K562 (cell line): ENCODE measurements at regions not wholly inside any gene's neighbourhood (a gene's known extent, or its start where the extent isn't known, plus 50 kb on each side); places are given as distances from the start of the nearest gene placed in this dataset.

Source experiments
- ATAC-seq: fragments of 200-7000 bp; cut with Tn5 transposase; 3 replicates; pipeline ENCODE4 v1.9.1; 2020; ENCODE audit warnings: moderate library complexity
- BruUV-seq: library from RNA; stranded (reverse); fragments of 400-500 nt; replicated peaks from 2 replicates; lab custom pipeline; 2021; lab: Mats Ljungman, UMichigan
- CTCF ChIA-PET: fragments of 300-600 bp; formaldehyde crosslinking; extraction: SDS; loops from one replicate; lab custom pipeline; 2021; ENCODE audit warnings: low intra/inter-chr PET ratio; lab: Yijun Ruan, JAX
- POLR2A ChIA-PET: fragments of 300-600, 350-650 bp; sonication (Branson Sonifier 250); formaldehyde crosslinking; extraction: SDS; loops from one replicate; lab custom pipeline; 2021; ENCODE audit warnings: antibody characterized with exemption, inconsistent platforms; lab: Yijun Ruan, JAX
- DNase-seq, 4 experiments: peaks; one replicate each; pipeline versions ENCODE4 v3.0.0 to v3.0.0-alpha.2; 2011 to 2018; ENCODE audit warnings: low spot score in 3 of 4, mixed read lengths in 3 of 4; ENCODE audit errors: extremely low read depth in 1 of 4
- FAIRE-seq: peaks from 2 replicates; lab custom pipeline; 2011; peaks lifted over from hg19 to GRCh38; lab: Jason Lieb, UNC
- H2AFZ ChIP-seq: 2 replicates; pipeline ENCODE4 v1.6.0; 2011; ENCODE audit warnings: low read depth, low read length, control low read depth, inconsistent platforms
- H3K27ac ChIP-seq: fragments of 200-600 bp; 3 replicates; pipeline ENCODE4 v1.8.0; 2011; ENCODE audit warnings: low read depth, mild to moderate bottlenecking, control low read depth, inconsistent platforms, low read length, moderate library complexity, mixed read lengths; ENCODE audit errors: extremely low read depth
- H3K27me3 ChIP-seq, 2 experiments: fragments of 300-600 bp in 1 of 2; 2 replicates in 1 of 2; 3 replicates in 1 of 2; pipeline versions ENCODE4 v1.6.0 to v1.8.0; 2011; ENCODE audit warnings: inconsistent platforms in 2 of 2, low read length in 2 of 2, mild to moderate bottlenecking in 1 of 2, mixed read lengths in 1 of 2, moderate library complexity in 1 of 2; ENCODE audit not compliant: control insufficient read depth in 2 of 2, insufficient read depth in 2 of 2
- H3K36me3 ChIP-seq: fragments of 300-600 bp; 3 replicates; pipeline ENCODE4 v1.8.0; 2011; ENCODE audit warnings: mild to moderate bottlenecking, low read length, inconsistent platforms; ENCODE audit not compliant: control insufficient read depth, insufficient read depth
- H3K4me1 ChIP-seq, 2 experiments: fragments of 200-600 bp in 1 of 2; replicated peaks in 1 of 2; 2 replicates in 1 of 2; 3 replicates in 1 of 2; pipeline versions ENCODE4 v1.5.1 to v1.8.0; 2011; ENCODE audit warnings: inconsistent platforms in 2 of 2, low read length in 2 of 2, mild to moderate bottlenecking in 1 of 2, mixed read lengths in 1 of 2, moderate library complexity in 1 of 2; ENCODE audit not compliant: control insufficient read depth in 2 of 2, insufficient read depth in 2 of 2
- H3K4me2 ChIP-seq: 2 replicates; pipeline ENCODE4 v1.6.1; 2011; ENCODE audit warnings: low read length, control low read depth, inconsistent platforms, mixed read lengths; ENCODE audit not compliant: insufficient read depth
- H3K4me3 ChIP-seq: fragments of 200-600 bp; sonication (generic), shearing (Covaris generic); 2 replicates; pipeline ENCODE4 v1.5.1; 2016; ENCODE audit warnings: control low read depth, inconsistent platforms
- H3K79me2 ChIP-seq: fragments of 200-600 bp; 3 replicates; pipeline ENCODE4 v1.8.0; 2011; ENCODE audit warnings: low read length, inconsistent platforms; ENCODE audit not compliant: control insufficient read depth, insufficient read depth
- H3K9ac ChIP-seq, 2 experiments: 2 replicates each; pipeline versions ENCODE4 v1.6.0 to v1.6.1; 2011; ENCODE audit warnings: low read depth in 2 of 2, low read length in 2 of 2, control low read depth in 1 of 2, inconsistent platforms in 1 of 2, mild to moderate bottlenecking in 1 of 2, mixed read lengths in 1 of 2; ENCODE audit not compliant: insufficient read depth in 1 of 2
- H3K9me1 ChIP-seq: one replicate; pipeline ENCODE4 v1.6.0; 2011; ENCODE audit warnings: inconsistent platforms, mild to moderate bottlenecking, low read length, moderate library complexity; ENCODE audit not compliant: control insufficient read depth, insufficient read depth
- H3K9me3 ChIP-seq: replicated peaks from 2 replicates; pipeline ENCODE4 v1.5.1; 2011; ENCODE audit warnings: low read depth, low read length, inconsistent platforms; ENCODE audit not compliant: control insufficient read depth, insufficient read depth
- H4K20me1 ChIP-seq: replicated peaks from 2 replicates; pipeline ENCODE4 v1.6.1; 2011; ENCODE audit warnings: low read length, inconsistent platforms, mixed read lengths; ENCODE audit not compliant: control insufficient read depth, insufficient read depth
- CHCHD3 ChIP-seq: fragments of 250-450 bp; sonication (Bioruptor Pico); IDR thresholded peaks from 2 replicates; pipeline ENCODE4 v2.1.2; 2022; ENCODE audit warnings: mild to moderate bottlenecking
- DDX20 ChIP-seq: fragments of 450-650 bp; IDR thresholded peaks from 2 replicates; pipeline ENCODE4 v1.6.1; 2016; ENCODE audit warnings: missing genetic modification characterization, low read depth, mild to moderate bottlenecking, missing compliant biosample characterization, moderate library complexity
- FOXA3 ChIP-seq, 2 experiments: fragments of 450-650 bp in 1 of 2; sonication (generic) in 1 of 2; formaldehyde crosslinking; IDR thresholded peaks in 1 of 2; conservative IDR thresholded peaks in 1 of 2; 2 replicates each; pipeline versions ENCODE4 v1.4.0 to v1.8.0; 2020 to 2022; ENCODE audit warnings: mild to moderate bottlenecking in 2 of 2, missing genetic modification reagents in 1 of 2
- HDAC3 ChIP-seq: fragments of 450-650 bp; IDR thresholded peaks from 2 replicates; pipeline ENCODE4 v1.6.1; 2018; ENCODE audit warnings: borderline replicate concordance, mild to moderate bottlenecking, moderate library complexity; ENCODE audit not compliant: partially characterized antibody
- HMG20B ChIP-seq: fragments of 250-450 bp; sonication (Bioruptor Pico); IDR thresholded peaks from 2 replicates; pipeline ENCODE4 v1.5.0; 2021; ENCODE audit warnings: mild to moderate bottlenecking
- JUN ChIP-seq, 2 experiments: sonication (generic) in 1 of 2; formaldehyde crosslinking in 1 of 2; IDR thresholded peaks; 2 replicates each; pipeline versions ENCODE4 v1.6.1 to v1.8.0; 2012 to 2022; ENCODE audit warnings: borderline replicate concordance in 2 of 2, mild to moderate bottlenecking in 2 of 2, improper control_type of control experiment in 1 of 2, low read depth in 1 of 2, low read length in 1 of 2, missing genetic modification reagents in 1 of 2
- PHF8 ChIP-seq: fragments of 200-600 bp; sonication (generic); IDR thresholded peaks from 2 replicates; pipeline ENCODE4 v1.6.1; 2012; ENCODE audit warnings: mixed run types, mild to moderate bottlenecking, inconsistent platforms, low read length, moderate library complexity, borderline replicate concordance
- PTBP1 ChIP-seq: fragments of 200-400 bp; formaldehyde crosslinking; IDR thresholded peaks from 2 replicates; pipeline ENCODE4 v1.6.1; 2017; ENCODE audit warnings: low read depth, low read length
- SOX6 ChIP-seq: fragments of 450-650 bp; IDR thresholded peaks from 2 replicates; pipeline ENCODE4 v1.6.1; 2014; ENCODE audit warnings: mild to moderate bottlenecking
- SP1 ChIP-seq: sonication (generic); formaldehyde crosslinking; IDR thresholded peaks from 2 replicates; pipeline ENCODE4 v1.8.1; 2022; ENCODE audit warnings: mild to moderate bottlenecking, missing genetic modification reagents
- SREBF2 ChIP-seq: sonication (generic); formaldehyde crosslinking; IDR thresholded peaks from 2 replicates; pipeline ENCODE4 v1.4.0; 2020; ENCODE audit warnings: mild to moderate bottlenecking, missing genetic modification reagents
- STAT5A ChIP-seq: IDR thresholded peaks from 2 replicates; pipeline ENCODE4 v1.6.1; 2012; ENCODE audit warnings: low read length, inconsistent platforms, borderline replicate concordance
- YBX1 ChIP-seq: fragments of 450-650 bp; IDR thresholded peaks from 2 replicates; pipeline ENCODE4 v1.7.1; 2016; ENCODE audit warnings: mild to moderate bottlenecking
- ZKSCAN3 ChIP-seq: fragments of 250-450 bp; sonication (Bioruptor Pico); IDR thresholded peaks from 2 replicates; pipeline ENCODE4 v1.4.0; 2020
- ZNF165 ChIP-seq: fragments of 250-450 bp; sonication (Bioruptor Pico); IDR thresholded peaks from 2 replicates; pipeline ENCODE4 v1.4.0; 2020; ENCODE audit warnings: borderline replicate concordance
- ZNF644 ChIP-seq: fragments of 200-800 bp; sonication (Bioruptor generic); IDR thresholded peaks from 2 replicates; pipeline ENCODE4 v1.6.1; 2016; ENCODE audit warnings: low read depth, missing genetic modification characterization, missing compliant biosample characterization
- ZNF699 ChIP-seq: fragments of 250-450 bp; sonication (Bioruptor Pico); IDR thresholded peaks from 2 replicates; pipeline ENCODE4 v1.8.0; 2021; ENCODE audit warnings: mild to moderate bottlenecking, moderate library complexity; ENCODE audit not compliant: insufficient replicate concordance
- WGBS: fragments of 100-300 bp; shearing (Covaris generic); methylation state at CpG from one replicate; pipeline ENCODE4 v1.1.6; 2016; ENCODE audit warnings: low coverage, mixed read lengths; ENCODE audit not compliant: insufficient coverage; ENCODE audit errors: missing lambda C conversion rate; 5-methylcytosine and 5-hydroxymethylcytosine counted together
- in situ Hi-C: fragments of 300-500 bp; cut with MboI; formaldehyde crosslinking; loops from 4 replicates; pipeline ENCODE4 v1.15.0; 2018; ENCODE audit warnings: inconsistent platforms, mixed read lengths
- intact Hi-C: fragments of 100-400 bp; cut with micrococcal nuclease; formaldehyde crosslinking; loops from 2 replicates; pipeline ENCODE4 v1.14.2; 2022
- TF ChIP-seq, protein P1 (sequence below): sonication (generic); formaldehyde crosslinking; IDR thresholded peaks from 2 replicates; pipeline ENCODE4 v1.5.0; 2020; ENCODE audit warnings: missing genetic modification reagents

DNA sequence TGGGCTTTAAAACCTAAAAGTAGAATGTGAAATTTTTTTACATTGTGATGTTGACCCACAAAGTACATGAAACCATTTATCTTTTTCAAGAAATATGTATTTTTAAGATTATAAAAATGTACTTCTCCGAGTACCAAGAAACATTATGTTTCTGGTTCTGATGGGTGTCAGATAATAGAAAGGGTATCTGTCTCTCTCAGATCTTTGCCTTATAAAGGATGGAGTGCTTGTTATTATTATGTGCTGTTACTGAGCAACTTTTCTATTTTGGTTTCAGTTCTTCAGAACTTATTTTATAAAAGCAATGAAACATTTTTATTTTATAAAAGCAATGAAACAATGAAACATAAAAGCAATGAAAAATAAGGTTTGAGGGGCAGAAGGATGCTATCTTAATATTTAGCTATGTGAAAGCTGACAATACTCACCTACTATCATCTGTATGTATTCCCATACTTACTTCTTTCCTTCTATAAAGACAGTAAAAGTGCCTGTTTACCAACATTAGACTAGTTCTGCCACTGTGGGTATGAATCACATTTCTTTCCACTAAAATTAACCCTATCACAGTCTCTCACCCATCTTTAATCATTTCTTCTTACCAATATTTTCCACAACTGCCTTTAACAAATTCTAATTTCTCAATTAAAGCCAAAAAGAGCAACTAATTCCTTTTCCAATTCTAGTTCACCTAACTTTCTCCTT, 540.7 kb upstream of the KCNMB2 start:
- 0% methylated on average over 1 of the region's 1 CpG for WGBS
- CTCF ChIA-PET: no interaction called here
- no peak overlapping the region for H3K9ac ChIP-seq
- intact Hi-C loops (no loop called here), in situ Hi-C loops (no loop called here)
- no peak overlapping the region for H3K27ac ChIP-seq
- POLR2A ChIA-PET: no interaction called here
- no peaks in the 10 kb centered on the region for H4K20me1 ChIP-seq
- BruUV-seq: no TSS peak
- H3K4me3 ChIP-seq: no peak overlapping the region
- no peaks in the 10 kb centered on the region for H3K9me3 ChIP-seq
- DNase-seq: no peak
- no peak for ATAC-seq
- no peaks in the 10 kb centered on the region for H3K79me2 ChIP-seq
- no peak for FAIRE-seq
- no peak overlapping the region for H2AFZ ChIP-seq
- H3K36me3 ChIP-seq: no peaks in the 10 kb centered on the region
- TF ChIP-seq SREBF2 (CRISPR knock-in tag): no peak
- no peak for TF ChIP-seq JUN (IDR thresholded peaks at IDR 0.05; ENCODE audit: borderline replicate concordance, low read depth, low read length)
- TF ChIP-seq JUN (CRISPR knock-in tag; IDR thresholded peaks at IDR 0.05; ENCODE audit: borderline replicate concordance): no peak
- TF ChIP-seq SP1 (CRISPR knock-in tag): no peak
- no peak for TF ChIP-seq FOXA3 (CRISPR knock-in tag; conservative IDR thresholded peaks at IDR 0.05 in 1 of 2, IDR thresholded peaks at IDR 0.05 in 1 of 2)
- TF ChIP-seq DDX20: no peak
- TF ChIP-seq SOX6: no peak
- TF ChIP-seq, protein P1, sequence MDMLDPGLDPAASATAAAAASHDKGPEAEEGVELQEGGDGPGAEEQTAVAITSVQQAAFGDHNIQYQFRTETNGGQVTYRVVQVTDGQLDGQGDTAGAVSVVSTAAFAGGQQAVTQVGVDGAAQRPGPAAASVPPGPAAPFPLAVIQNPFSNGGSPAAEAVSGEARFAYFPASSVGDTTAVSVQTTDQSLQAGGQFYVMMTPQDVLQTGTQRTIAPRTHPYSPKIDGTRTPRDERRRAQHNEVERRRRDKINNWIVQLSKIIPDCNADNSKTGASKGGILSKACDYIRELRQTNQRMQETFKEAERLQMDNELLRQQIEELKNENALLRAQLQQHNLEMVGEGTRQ (CRISPR knock-in tag): no peak
- TF ChIP-seq YBX1: no peak
- TF ChIP-seq ZNF644: no peak
- TF ChIP-seq STAT5A: no peak
- no peak for TF ChIP-seq HMG20B (CRISPR knock-in tag)
- TF ChIP-seq ZKSCAN3: no peak
- no peak for TF ChIP-seq CHCHD3
- TF ChIP-seq ZNF699 (CRISPR knock-in tag): no peak
- no peak for TF ChIP-seq PHF8
- TF ChIP-seq PTBP1: no peak
- TF ChIP-seq HDAC3: no peak
- TF ChIP-seq ZNF165: no peak
- TF ChIP-seq, all 486 proteins: peak for 0
- Histone ChIP-seq H3K4me2 (no peak overlapping the region), H3K9me1 (no peaks in the 10 kb centered on the region), H3K27me3 (no peaks in the 10 kb centered on the region), H3K4me1 (no peaks in the 10 kb centered on the region)
